GM19372 (cell line): ENCODE measurements at regions not wholly inside any gene's neighbourhood (a gene's known extent, or its start where the extent isn't known, plus 50 kb on each side); places are given as distances from the start of the nearest gene placed in this dataset.

Source experiments
- ATAC-seq: cut with Tn5 transposase; IDR thresholded peaks from one replicate; pipeline ENCODE4 v1.9.1; 2021; ENCODE audit warnings: mild to moderate bottlenecking, low read depth, moderate library complexity; ENCODE audit not compliant: unreplicated experiment

GRCh38 chr5:4359847-4360246 is 764.2 kb downstream of the IRX1 start:
- ATAC-seq: no peak

GRCh38 chr5:4361753-4362152 is 766.1 kb downstream of the IRX1 start:
- no peak for ATAC-seq

DNA sequence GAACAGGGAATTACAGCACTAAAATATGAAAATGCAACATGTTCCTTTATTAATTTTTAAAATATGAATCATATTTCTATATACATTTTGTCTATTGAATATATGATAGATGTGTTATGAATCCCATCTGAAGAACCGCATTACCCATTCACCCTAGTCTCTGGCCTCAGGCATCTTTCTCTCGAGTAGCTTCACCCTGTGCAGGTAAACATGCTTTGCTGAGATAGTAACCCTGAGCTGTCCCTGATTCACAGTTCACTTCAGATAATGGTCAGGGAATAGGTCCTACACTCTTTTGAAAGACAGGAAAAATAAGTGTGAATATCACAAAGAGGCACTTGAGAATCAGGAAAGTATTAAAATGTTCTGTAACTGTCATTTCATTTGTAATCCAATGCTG is 766.8 kb downstream of the IRX1 start:
- no peak for ATAC-seq

DNA sequence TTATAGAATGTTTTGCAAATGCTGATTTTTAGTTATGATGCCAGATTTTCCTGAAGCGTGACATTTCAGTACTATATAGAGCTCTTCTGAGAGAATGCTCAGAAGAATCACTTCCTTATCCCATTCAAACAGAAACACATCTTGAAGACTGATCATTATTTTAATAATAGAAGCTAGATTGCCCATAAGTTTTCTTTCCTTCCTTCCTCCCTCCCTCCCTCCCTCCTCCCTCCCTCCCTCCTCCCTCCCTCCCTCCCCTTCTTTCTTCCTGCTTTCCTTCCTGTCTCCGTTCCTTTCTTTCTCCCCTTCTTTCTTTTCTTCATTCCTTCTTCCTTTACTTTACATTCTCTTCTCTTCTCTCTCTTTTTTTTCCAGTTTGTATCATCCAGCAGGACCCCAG is 767.4 kb downstream of the IRX1 start:
- no peak for ATAC-seq

DNA sequence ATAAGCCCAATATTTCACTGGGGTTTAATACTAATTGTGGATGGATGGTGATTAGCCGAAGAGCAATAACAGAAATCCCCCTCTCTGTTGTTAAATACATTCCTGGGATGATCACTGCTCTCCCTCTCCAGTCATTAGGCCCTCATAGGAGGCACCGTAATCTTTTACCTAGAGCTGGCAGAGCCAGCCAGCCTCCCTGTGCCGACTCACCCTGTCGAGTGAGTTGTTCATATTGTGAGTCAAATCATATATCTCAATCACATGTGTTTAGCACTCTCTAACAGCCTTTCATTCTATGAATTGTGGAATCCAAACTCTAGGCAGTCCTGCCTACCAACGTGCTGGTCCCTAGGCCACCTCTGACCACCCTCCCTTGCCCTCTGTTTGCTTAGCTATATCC is 771.0 kb downstream of the IRX1 start:
- ATAC-seq: no peak

GRCh38 chr5:4370218-4370617 is 769.9 kb upstream of the ADAMTS16 start:
- ATAC-seq: no peak

GRCh38 chr5:4372481-4372880 is 767.6 kb upstream of the ADAMTS16 start:
- ATAC-seq: no peak

DNA sequence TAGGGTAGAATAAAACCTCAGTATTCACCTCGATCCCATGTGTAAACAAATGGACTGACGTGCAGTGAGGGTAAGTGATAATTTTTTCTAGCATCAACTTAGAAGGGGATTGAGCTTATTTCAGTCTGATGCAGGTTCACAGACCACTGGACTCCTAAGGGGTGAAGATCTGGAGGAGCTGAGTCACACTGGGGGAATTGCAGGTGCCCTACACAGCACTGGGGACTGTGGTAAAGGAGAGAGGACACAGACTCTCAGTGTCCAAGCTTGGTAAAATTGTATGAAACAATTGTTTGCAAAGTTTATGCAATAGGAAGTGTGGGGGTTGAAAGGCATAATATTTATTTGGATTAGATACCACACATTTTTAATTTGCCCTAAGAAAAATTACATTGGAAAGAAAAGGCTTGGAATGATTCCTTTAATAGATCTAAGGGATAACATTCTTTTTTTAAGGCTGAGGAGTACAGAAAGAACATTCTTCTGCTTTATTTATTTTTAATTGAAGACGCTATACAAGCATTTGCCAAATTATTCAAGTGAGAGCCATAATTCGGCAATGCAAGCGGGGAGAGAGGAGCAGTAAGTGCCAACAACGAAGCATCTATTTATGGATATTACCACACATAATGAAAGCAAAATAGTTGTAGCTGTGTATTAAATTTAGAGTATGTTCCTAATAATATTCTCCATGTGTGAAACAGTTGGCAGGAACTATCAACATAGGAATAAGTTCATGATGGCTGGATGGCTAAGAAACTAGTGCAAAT is 766.9 kb upstream of the ADAMTS16 start:
- no peak for ATAC-seq

GRCh38 chr5:4374866-4375265 is 765.3 kb upstream of the ADAMTS16 start:
- ATAC-seq: no peak

DNA sequence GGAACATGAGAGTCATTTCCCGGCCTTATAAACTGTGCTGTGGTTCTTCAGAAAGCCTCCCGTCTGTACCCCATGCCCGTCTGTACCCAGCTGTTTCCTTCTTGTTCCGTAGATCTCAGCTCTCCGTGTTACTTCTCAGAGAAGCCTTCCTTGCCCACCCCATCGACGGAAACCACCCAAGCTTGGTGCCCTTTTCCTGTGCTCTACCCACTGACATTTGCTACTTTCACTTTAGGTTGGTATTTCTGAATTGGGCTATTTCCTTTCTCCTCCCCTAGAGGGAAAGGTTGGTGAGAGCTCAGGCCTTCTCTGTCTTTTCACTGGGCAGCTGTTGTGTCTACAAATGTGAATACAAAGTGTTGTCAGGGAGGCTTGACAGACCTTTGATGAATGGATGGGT is 764.5 kb upstream of the ADAMTS16 start:
- ATAC-seq: no peak

- no peak for ATAC-seq
These were observed 757.0 kb upstream of the ADAMTS16 start for GRCh38 chr5:4383102-4383501.

DNA sequence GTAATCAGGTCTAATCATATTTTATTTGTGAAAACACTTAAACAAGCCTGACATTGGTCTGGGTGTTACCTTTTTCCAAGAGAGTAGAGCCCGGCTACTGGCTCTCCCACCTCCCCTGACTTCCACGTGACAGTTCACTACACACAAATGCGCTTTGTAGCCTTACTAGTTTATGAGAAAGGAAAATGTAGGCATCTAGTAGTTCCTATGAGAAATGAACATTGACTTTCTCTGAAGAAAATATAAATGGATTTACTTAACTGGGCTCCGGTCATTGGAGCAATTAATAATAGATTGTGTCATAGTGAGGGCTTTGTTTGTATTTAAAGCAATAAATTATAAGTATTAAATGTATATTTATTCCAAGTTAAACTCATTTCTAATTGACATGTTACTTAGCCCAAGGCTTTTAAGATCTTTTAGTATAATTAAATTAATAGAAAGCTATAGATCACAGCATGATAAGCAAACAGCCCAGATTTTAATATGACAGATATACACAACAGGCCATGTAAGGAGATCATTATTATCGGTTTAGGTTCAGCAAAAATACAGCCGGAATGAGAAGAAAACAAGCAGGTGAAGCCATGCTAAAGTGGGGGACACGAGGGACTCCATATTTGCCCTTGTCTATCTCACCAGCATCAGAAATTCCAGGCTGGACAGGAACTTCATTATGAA is 756.5 kb upstream of the ADAMTS16 start:
- no peak for ATAC-seq

- no peak for ATAC-seq
These were observed 755.5 kb upstream of the ADAMTS16 start for GRCh38 chr5:4384649-4385048.

DNA sequence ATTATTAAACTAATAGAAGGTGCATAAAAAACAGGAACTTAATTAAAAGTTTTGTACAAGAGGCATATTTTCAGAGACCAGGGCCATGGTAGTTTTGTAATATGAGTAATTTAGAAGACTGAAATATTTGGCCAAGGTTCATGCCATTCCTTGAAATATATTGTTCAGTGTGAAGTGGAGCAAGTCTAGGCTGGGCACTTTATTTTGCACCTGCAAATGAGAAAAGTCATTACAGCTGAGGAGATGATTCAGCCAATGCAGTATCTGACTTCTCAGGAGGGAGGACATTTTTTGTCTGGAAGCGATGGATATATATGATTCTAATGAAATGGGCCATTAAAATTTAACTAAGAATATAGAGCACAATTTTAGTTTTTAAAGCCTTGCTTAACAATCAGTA is 754.0 kb upstream of the ADAMTS16 start:
- no peak for ATAC-seq

- ATAC-seq: no peak
These were observed 752.8 kb upstream of the ADAMTS16 start for GRCh38 chr5:4387290-4387689.

DNA sequence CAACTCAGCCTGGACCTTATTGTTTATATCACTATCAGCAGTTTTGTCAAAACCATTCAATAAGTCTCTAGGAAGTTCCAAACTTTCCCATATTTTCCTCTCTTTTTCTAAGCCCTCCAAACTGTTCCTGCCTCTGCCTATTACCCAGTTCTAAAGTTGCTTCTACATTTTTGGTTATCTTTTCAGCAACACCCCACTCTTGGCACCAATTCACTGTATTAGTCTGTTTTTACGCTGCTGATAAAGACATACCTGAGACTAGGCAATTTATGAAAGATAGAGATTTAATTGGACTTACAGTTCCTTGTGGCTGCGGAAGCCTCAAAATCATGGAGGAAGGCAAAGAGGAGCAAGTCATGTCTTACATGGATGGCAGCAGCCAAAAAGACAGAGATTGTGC is 744.4 kb upstream of the ADAMTS16 start:
- no peak for ATAC-seq

DNA sequence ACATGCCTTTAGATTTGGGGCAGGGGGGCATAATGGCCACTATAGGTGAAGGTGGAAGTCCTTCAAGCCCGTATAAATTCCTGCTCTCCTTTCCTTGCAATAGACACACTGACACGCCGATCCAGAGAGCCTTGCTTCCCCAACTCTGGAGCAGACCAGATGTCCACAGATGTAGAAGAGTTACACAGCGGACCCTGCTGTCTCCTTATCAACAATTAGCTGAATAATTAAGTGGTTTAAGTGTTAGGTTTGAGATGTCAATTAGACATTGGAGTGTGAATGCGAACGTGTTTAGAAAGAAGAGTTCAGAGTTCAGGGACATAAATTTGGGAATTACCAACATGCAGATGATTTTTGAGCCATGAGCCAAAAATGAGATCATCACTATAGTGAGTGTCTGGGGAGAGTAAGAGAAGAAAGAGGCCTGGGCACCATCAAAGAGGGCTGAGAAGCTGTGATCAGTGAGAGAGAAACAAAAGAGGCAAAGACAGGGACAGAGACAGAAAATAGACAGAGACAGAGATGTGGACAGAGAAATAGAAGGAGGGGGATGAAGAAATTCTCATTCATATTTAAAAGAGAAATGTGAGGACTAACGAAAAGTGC is 734.4 kb upstream of the ADAMTS16 start:
- ATAC-seq: no peak

GRCh38 chr5:4410151-4410550 is 730.0 kb upstream of the ADAMTS16 start:
- no peak for ATAC-seq

GRCh38 chr5:4411664-4412063 is 728.5 kb upstream of the ADAMTS16 start:
- ATAC-seq: no peak

- no peak for ATAC-seq
These were observed 726.1 kb upstream of the ADAMTS16 start for GRCh38 chr5:4413996-4414395.

DNA sequence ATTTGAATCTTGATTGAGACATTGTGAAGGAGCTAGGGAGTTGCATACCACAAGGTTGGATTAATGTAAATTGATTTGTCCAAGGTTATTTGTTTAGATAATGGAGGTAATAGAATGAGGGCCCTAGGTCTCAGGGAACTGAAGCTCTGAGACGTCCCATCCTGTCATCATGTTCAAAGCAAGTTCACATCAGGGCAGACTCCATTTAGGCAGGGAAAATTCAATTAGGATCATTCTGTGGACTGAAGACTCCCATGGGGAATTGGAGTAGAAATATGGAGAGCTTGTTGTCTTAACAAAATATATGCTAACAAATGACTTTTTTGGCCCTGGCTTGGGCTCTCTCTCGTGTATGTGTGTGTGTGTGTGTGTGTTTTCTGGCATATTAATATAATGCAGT is 722.0 kb upstream of the ADAMTS16 start:
- no peak for ATAC-seq

GRCh38 chr5:4419281-4419680 is 720.8 kb upstream of the ADAMTS16 start:
- ATAC-seq: no peak
